ENCODE measurements at regions not wholly inside any gene's neighbourhood (a gene's known extent, or its start where the extent isn't known, plus 50 kb on each side); places are given as distances from the start of the nearest gene placed in this dataset.
"Not testable (repeated sequence)": the region's sequence is repeated elsewhere in the genome, so short reads cannot be mapped to it uniquely, and the experiment has no call there.

DNA sequence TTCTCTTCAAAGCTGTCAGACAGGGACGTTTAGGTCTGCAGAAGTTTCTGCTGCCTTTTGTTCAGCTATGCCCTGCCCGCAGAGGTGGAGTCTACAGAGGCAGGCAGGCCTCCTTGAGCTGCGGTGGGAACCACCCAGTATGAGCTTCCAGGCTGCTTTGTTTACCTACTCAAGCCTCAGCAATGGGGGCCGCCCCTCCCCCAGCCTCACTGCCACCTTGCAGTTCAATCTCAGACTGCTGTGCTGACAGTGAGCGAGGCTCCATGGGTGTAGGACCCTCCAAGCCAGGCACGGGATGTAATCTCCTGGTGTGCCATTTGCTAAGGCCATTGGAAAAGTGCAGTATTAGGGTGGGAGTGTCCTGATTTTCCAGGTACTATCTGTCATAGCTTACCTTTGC, 153.5 kb upstream of the GMNC start:
- TF ChIP-seq, protein P1, sequence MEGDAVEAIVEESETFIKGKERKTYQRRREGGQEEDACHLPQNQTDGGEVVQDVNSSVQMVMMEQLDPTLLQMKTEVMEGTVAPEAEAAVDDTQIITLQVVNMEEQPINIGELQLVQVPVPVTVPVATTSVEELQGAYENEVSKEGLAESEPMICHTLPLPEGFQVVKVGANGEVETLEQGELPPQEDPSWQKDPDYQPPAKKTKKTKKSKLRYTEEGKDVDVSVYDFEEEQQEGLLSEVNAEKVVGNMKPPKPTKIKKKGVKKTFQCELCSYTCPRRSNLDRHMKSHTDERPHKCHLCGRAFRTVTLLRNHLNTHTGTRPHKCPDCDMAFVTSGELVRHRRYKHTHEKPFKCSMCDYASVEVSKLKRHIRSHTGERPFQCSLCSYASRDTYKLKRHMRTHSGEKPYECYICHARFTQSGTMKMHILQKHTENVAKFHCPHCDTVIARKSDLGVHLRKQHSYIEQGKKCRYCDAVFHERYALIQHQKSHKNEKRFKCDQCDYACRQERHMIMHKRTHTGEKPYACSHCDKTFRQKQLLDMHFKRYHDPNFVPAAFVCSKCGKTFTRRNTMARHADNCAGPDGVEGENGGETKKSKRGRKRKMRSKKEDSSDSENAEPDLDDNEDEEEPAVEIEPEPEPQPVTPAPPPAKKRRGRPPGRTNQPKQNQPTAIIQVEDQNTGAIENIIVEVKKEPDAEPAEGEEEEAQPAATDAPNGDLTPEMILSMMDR (IDR thresholded peaks at IDR 0.05) = not testable (repeated sequence)
- not testable (repeated sequence) for TF ChIP-seq POLR2A (IDR thresholded peaks at IDR 0.05)
